ENCODE measurements at regions not wholly inside any gene's neighbourhood (a gene's known extent, or its start where the extent isn't known, plus 50 kb on each side); places are given as distances from the start of the nearest gene placed in this dataset.

DNA sequence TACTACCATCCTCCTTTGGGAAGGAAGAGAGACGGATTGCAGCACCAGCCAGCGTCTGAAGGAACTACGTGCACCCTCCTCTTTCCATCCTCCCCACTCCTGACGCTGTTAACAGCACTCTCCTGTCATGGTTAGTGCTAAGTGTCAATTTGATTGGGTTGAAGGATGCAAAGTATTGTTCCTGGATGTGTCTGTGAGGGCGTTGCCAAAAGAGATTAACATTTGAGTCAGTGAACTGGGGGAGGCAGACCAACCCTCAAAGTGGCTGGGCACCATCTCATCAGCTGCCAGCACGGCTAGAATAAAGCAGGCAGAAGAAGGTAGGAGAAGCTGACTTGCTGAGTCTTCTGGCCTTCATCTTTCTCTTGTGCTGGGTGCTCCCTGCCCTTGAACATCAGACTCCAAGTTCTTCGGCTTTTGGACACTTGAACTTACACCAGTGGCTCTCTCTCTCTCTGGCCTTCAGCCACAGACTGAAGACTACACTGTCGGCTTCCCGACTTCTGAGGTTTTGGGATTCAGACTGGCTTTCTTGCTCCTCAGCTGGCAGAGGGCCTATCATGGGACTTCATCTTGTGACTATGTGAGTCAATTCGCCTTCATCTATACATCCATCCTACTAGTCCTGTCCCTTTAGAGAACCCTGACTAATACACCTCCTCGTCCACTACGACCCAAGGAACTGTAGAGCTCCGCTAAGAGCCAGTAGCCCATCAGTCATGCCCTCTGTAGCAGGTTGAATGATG lies 128.2 kb upstream of the HES1 start:
- Histone ChIP-seq H3K4me3 (ENCODE audit: low read depth in 1 of 5, low read length in 5 of 5) (no peak overlapping the region), H3K36me3 (ENCODE audit: control insufficient read depth in 5 of 5, insufficient read depth in 5 of 5, low read length in 5 of 5) (no peaks in the 10 kb centered on the region), H3K27ac (ENCODE audit: low read depth, low read length) (no peak overlapping the region), H3K9me3 (ENCODE audit: control insufficient read depth in 5 of 5, low read length in 5 of 5) (no peaks in the 10 kb centered on the region), H3K27me3 (ENCODE audit: control insufficient read depth in 5 of 5, insufficient read depth in 4 of 5, low read length in 5 of 5) (peaks cover 0 to 2% (median 0%) of the 10 kb centered on the region in 5 donors), H3K9ac (ENCODE audit: low read length in 5 of 5) (no peak overlapping the region), H3K4me1 (ENCODE audit: control insufficient read depth in 5 of 5, insufficient read depth in 5 of 5, low read length in 5 of 5) (peaks cover 12 to 35% (median 33%) of the 10 kb centered on the region in 5 donors)

DNA sequence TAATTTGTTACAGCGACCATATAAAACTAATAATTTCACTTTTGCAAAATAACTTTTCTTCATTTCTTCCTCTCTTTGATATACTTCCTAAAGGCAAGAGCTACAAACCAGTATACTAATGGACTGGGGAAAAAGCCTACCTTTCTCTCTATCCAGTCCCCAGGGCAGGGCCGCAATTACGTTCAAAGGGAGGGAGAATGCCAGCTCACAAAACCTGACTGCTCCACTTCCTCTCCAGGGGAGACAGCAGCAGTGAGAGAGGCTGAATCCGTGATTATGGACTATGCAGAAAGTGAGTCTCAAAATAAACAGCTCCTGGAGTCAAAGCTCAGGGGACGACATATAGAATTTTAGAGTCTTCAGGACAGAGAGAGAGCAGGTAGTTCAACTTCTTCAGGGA lies 126.9 kb upstream of the HES1 start:
- Histone ChIP-seq H3K27me3 (ENCODE audit: control insufficient read depth in 5 of 5, insufficient read depth in 4 of 5, low read length in 5 of 5) (peaks cover 0 to 2% (median 0%) of the 10 kb centered on the region in 5 donors), H3K4me3 (ENCODE audit: low read depth in 1 of 5, low read length in 5 of 5) (no peak overlapping the region), H3K4me1 (ENCODE audit: control insufficient read depth in 5 of 5, insufficient read depth in 5 of 5, low read length in 5 of 5) (peaks cover 6 to 27% (median 20%) of the 10 kb centered on the region in 5 donors), H3K9ac (ENCODE audit: low read length in 5 of 5) (no peak overlapping the region), H3K36me3 (ENCODE audit: control insufficient read depth in 5 of 5, insufficient read depth in 5 of 5, low read length in 5 of 5) (no peaks in the 10 kb centered on the region), H3K27ac (ENCODE audit: low read depth, low read length) (no peak overlapping the region), H3K9me3 (ENCODE audit: control insufficient read depth in 5 of 5, low read length in 5 of 5) (no peaks in the 10 kb centered on the region)

DNA sequence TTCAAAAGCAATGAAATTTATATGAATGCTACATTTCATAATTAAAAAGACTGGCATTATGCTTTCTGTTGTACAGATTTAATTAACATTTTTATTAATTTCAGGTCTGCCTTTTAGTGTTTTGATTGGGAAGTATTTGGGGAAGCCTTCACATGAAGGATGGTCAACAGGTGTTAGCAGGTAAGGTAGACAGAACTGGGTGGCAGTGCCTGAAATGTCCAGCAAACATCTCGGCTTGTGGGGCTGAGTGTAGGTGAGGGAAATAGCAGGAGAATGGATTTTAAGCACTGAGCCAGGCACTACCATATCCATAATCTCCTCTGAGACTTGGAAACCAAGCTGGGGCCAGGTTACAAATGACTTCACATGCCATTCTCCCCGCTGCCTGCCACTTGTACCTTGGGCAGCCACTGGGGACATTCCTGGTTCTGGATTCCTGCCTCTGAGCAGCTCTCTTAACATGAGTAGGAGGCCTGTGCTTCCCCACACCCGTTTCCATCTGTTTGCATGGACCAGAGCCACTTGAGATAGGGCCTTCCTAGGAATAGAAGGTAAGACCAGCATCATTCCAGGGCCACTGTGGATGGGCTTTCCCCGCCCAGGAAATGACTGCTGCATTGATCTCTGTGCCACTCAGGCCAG lies 125.9 kb upstream of the HES1 start:
- Histone ChIP-seq H3K9ac (ENCODE audit: low read length in 5 of 5) (no peak overlapping the region), H3K4me1 (ENCODE audit: control insufficient read depth in 5 of 5, insufficient read depth in 5 of 5, low read length in 5 of 5) (peaks cover 3 to 17% (median 12%) of the 10 kb centered on the region in 5 donors), H3K27ac (ENCODE audit: low read depth, low read length) (no peak overlapping the region), H3K4me3 (ENCODE audit: low read depth in 1 of 5, low read length in 5 of 5) (no peak overlapping the region), H3K9me3 (ENCODE audit: control insufficient read depth in 5 of 5, low read length in 5 of 5) (no peaks in the 10 kb centered on the region), H3K27me3 (ENCODE audit: control insufficient read depth in 5 of 5, insufficient read depth in 4 of 5, low read length in 5 of 5) (peaks cover 0 to 2% (median 0%) of the 10 kb centered on the region in 5 donors), H3K36me3 (ENCODE audit: control insufficient read depth in 5 of 5, insufficient read depth in 5 of 5, low read length in 5 of 5) (no peaks in the 10 kb centered on the region)

DNA sequence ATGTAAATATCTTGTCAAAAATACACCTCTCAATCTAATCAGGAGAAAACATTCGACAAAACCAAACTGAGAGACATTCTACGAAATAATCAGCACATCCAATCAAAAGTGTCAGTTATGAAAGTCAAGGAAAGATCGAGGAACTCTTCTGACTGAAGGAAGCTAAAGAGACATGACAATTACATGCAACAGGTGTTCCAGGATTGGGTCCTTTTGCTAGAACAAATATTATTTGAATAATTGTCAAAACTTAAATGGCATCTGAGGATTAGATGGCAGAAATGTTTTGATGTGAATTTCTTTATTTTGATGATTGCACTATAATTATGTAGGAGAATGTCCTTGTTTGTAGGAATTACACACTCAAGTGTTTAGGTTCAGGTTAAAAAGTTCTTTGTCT lies 124.1 kb upstream of the HES1 start:
- Histone ChIP-seq H3K4me3 (ENCODE audit: low read depth in 1 of 5, low read length in 5 of 5) (no peak overlapping the region), H3K9ac (ENCODE audit: low read length in 5 of 5) (no peak overlapping the region), H3K27ac (ENCODE audit: low read depth, low read length) (no peak overlapping the region), H3K4me1 (ENCODE audit: control insufficient read depth in 5 of 5, insufficient read depth in 5 of 5, low read length in 5 of 5) (no peaks in the 10 kb centered on the region), H3K9me3 (ENCODE audit: control insufficient read depth in 5 of 5, low read length in 5 of 5) (no peaks in the 10 kb centered on the region), H3K27me3 (ENCODE audit: control insufficient read depth in 5 of 5, insufficient read depth in 4 of 5, low read length in 5 of 5) (peaks cover 0 to 2% (median 0%) of the 10 kb centered on the region in 5 donors), H3K36me3 (ENCODE audit: control insufficient read depth in 5 of 5, insufficient read depth in 5 of 5, low read length in 5 of 5) (no peaks in the 10 kb centered on the region)

DNA sequence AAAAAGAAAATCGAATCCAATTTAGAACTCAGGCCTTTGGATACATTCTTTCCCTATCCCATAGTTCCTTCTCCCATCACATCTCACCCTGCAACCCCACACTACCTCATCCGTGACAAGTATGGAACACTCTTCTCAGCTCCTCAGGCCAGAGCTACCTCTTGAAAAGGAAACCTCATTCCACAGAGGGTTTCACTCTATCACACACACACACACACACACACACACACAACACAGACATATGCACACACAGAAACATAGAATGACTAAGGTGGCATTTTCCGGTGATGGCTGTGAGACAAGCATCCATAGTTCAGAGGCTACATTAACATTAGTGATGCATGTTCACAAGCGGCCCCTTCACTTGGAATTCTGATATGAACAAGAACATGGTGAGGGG lies 122.0 kb upstream of the HES1 start:
- Histone ChIP-seq H3K27ac (ENCODE audit: low read depth, low read length) (no peak overlapping the region), H3K9ac (ENCODE audit: low read length in 5 of 5) (no peak overlapping the region), H3K36me3 (ENCODE audit: control insufficient read depth in 5 of 5, insufficient read depth in 5 of 5, low read length in 5 of 5) (no peaks in the 10 kb centered on the region), H3K4me1 (ENCODE audit: control insufficient read depth in 5 of 5, insufficient read depth in 5 of 5, low read length in 5 of 5) (no peaks in the 10 kb centered on the region), H3K4me3 (ENCODE audit: low read depth in 1 of 5, low read length in 5 of 5) (no peak overlapping the region), H3K27me3 (ENCODE audit: control insufficient read depth in 5 of 5, insufficient read depth in 4 of 5, low read length in 5 of 5) (no peaks in the 10 kb centered on the region), H3K9me3 (ENCODE audit: control insufficient read depth in 5 of 5, low read length in 5 of 5) (no peaks in the 10 kb centered on the region)

DNA sequence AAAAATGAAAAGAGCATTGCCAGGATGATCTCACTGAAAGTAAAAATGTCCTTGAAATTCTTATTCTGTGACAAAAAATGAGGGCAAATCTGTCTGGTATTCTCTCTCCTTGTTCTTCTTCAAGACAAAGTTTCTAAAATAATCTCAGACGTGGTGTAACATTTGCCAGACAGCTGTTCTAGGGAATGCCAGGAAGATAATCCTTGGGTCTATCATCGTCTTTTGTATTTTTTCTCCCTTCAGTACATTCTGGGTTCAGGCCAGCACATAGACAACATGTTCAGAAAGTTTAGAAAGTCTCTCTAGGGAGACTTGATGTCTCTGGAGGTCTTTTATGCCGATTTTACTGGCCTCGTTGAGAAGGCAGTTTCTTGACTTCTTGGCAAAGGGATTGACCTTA lies 121.2 kb upstream of the HES1 start:
- H3K36me3 ChIP-seq (ENCODE audit: control insufficient read depth in 5 of 5, insufficient read depth in 5 of 5, low read length in 5 of 5), result no peaks in the 10 kb centered on the region
- no peak overlapping the region for H3K4me3 ChIP-seq (ENCODE audit: low read depth in 1 of 5, low read length in 5 of 5)
- no peaks in the 10 kb centered on the region for H3K9me3 ChIP-seq (ENCODE audit: control insufficient read depth in 5 of 5, low read length in 5 of 5)
- no peak overlapping the region for H3K9ac ChIP-seq (ENCODE audit: low read length in 5 of 5)
- H3K4me1 ChIP-seq (ENCODE audit: control insufficient read depth in 5 of 5, insufficient read depth in 5 of 5, low read length in 5 of 5), result no peaks in the 10 kb centered on the region
- H3K27ac ChIP-seq (ENCODE audit: low read depth, low read length), result no peak overlapping the region
- no peaks in the 10 kb centered on the region for H3K27me3 ChIP-seq (ENCODE audit: control insufficient read depth in 5 of 5, insufficient read depth in 4 of 5, low read length in 5 of 5)

DNA sequence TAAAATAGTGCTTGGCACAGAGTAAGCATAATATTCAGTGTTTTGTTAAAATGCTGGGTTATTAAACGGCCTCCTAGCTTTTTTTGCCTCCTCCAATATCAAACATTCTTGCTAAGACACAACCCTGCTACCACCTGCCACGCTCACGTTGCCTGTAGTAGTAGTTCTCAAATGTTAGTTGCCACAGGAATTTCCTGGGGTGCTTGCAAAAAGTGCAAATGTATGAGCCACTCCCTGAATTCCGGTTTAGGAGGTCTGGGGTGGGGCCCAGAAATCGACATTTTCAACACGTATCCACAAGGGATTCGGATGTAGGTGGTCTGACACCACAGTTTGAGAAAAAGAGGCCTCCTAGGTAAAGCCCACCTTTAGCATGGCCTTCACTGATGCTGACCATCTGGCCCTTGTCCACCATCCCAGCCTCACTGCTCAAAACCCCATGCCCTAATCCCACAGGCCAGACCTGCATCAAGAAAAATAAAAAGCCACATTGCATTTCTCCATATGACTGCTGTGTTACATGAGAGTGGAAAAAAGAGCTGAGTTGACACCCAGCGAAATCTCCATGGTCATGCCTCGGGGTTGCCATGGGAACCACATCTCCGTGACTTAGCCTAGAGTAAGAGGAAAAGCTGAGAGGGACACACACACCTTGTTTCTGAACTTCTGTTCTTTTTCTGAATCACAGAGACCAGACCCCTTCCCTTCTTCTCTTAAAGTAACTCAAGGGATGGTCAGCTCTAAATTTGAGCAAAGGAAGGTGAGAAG lies 116.4 kb upstream of the HES1 start:
- Histone ChIP-seq H3K4me3 (ENCODE audit: low read depth in 1 of 5, low read length in 5 of 5) (no peak overlapping the region), H3K4me1 (ENCODE audit: control insufficient read depth in 5 of 5, insufficient read depth in 5 of 5, low read length in 5 of 5) (no peaks in the 10 kb centered on the region), H3K27me3 (ENCODE audit: control insufficient read depth in 5 of 5, insufficient read depth in 4 of 5, low read length in 5 of 5) (no peaks in the 10 kb centered on the region), H3K27ac (ENCODE audit: low read depth, low read length) (no peak overlapping the region), H3K36me3 (ENCODE audit: control insufficient read depth in 5 of 5, insufficient read depth in 5 of 5, low read length in 5 of 5) (no peaks in the 10 kb centered on the region), H3K9me3 (ENCODE audit: control insufficient read depth in 5 of 5, low read length in 5 of 5) (no peaks in the 10 kb centered on the region), H3K9ac (ENCODE audit: low read length in 5 of 5) (no peak overlapping the region)

DNA sequence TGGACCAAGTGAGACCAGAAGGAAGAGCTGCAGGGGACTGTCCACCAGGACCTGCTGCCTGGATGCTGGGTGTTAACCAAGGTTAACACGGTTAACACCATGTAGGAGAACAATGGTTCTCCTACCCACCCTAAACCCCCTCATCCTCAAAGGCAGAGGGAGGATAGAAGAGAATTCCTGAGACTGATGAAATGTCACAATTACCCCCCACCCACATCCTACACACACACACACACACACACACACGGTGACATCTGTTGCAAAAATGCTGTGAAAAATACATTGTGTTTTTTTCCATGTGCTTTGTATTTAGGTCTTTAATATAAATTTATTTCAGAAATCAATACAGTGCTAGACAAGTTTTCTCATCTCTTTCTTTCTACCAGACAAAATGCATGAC lies 113.9 kb upstream of the HES1 start:
- no peaks in the 10 kb centered on the region for H3K4me1 ChIP-seq (ENCODE audit: control insufficient read depth in 5 of 5, insufficient read depth in 5 of 5, low read length in 5 of 5)
- H3K27ac ChIP-seq (ENCODE audit: low read depth, low read length), result no peak overlapping the region
- H3K4me3 ChIP-seq (ENCODE audit: low read depth in 1 of 5, low read length in 5 of 5), result no peak overlapping the region
- no peaks in the 10 kb centered on the region for H3K9me3 ChIP-seq (ENCODE audit: control insufficient read depth in 5 of 5, low read length in 5 of 5)
- no peaks in the 10 kb centered on the region for H3K27me3 ChIP-seq (ENCODE audit: control insufficient read depth in 5 of 5, insufficient read depth in 4 of 5, low read length in 5 of 5)
- no peak overlapping the region for H3K9ac ChIP-seq (ENCODE audit: low read length in 5 of 5)
- H3K36me3 ChIP-seq (ENCODE audit: control insufficient read depth in 5 of 5, insufficient read depth in 5 of 5, low read length in 5 of 5), result no peaks in the 10 kb centered on the region

DNA sequence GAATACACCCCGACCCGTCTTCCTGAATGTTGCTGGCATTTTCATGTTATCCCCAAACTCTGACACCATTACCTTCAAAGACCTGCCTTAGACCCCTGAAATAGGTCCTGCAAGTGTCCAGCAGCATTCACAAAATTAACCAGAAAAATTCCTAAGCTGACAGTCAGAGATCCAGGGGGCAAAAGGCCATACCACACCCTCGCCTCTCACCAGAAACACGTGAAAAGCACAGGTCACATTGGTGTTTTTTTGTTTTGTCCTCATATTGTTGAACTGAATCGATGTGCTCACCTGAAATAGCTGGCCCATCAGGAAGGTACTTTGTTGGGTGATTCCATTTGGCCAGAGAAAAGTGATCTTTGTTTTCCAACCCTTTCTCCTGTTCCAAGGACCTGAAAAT lies 113.1 kb upstream of the HES1 start:
- Histone ChIP-seq H3K27me3 (ENCODE audit: control insufficient read depth in 5 of 5, insufficient read depth in 4 of 5, low read length in 5 of 5) (no peaks in the 10 kb centered on the region), H3K9me3 (ENCODE audit: control insufficient read depth in 5 of 5, low read length in 5 of 5) (no peaks in the 10 kb centered on the region), H3K36me3 (ENCODE audit: control insufficient read depth in 5 of 5, insufficient read depth in 5 of 5, low read length in 5 of 5) (no peaks in the 10 kb centered on the region), H3K4me3 (ENCODE audit: low read depth in 1 of 5, low read length in 5 of 5) (no peak overlapping the region), H3K4me1 (ENCODE audit: control insufficient read depth in 5 of 5, insufficient read depth in 5 of 5, low read length in 5 of 5) (no peaks in the 10 kb centered on the region), H3K27ac (ENCODE audit: low read depth, low read length) (no peak overlapping the region), H3K9ac (ENCODE audit: low read length in 5 of 5) (no peak overlapping the region)
